H1 (cell line): ENCODE measurements at regions not wholly inside any gene's neighbourhood (a gene's known extent, or its start where the extent isn't known, plus 50 kb on each side); places are given as distances from the start of the nearest gene placed in this dataset.

Experiments
- ATF3 ChIP-seq: IDR thresholded peaks from 2 replicates; pipeline ENCODE4 v1.6.1; 2011; ENCODE audit warnings: low read depth, mild to moderate bottlenecking, low read length; ENCODE audit not compliant: insufficient read depth
- E2F6 ChIP-seq: IDR thresholded peaks from 2 replicates; pipeline ENCODE4 v1.6.1; 2012; ENCODE audit warnings: inconsistent platforms
- JUN ChIP-seq: IDR thresholded peaks from 2 replicates; pipeline ENCODE4 v1.6.1; 2011; ENCODE audit warnings: low read depth, mild to moderate bottlenecking, improper control_type of control experiment, low read length
- PHF8 ChIP-seq: fragments of 200-600 bp; sonication (generic); conservative IDR thresholded peaks from 2 replicates; pipeline ENCODE4 v1.7.1; 2012; ENCODE audit warnings: low read depth, mild to moderate bottlenecking, inconsistent platforms, low read length, moderate library complexity
- RXRA ChIP-seq: IDR thresholded peaks from 2 replicates; pipeline ENCODE4 v1.6.1; 2011; ENCODE audit warnings: low read depth, mild to moderate bottlenecking, low read length, moderate library complexity; ENCODE audit not compliant: insufficient read depth
- YY1 ChIP-seq: IDR thresholded peaks from 2 replicates; pipeline ENCODE4 v1.6.1; 2011; ENCODE audit warnings: low read depth, mild to moderate bottlenecking, low read length

- TF ChIP-seq RXRA: no peak
- TF ChIP-seq PHF8: no peak
- TF ChIP-seq YY1: no peak
- no peak for TF ChIP-seq ATF3
- TF ChIP-seq E2F6: no peak
- no peak for TF ChIP-seq JUN
Measured at GRCh38 chr13:72160977-72161376, 294.0 kb upstream of the DACH1 start (continued).
